Ammon's horn (tissue), 1 donor: ENCODE measurements at regions not wholly inside any gene's neighbourhood (a gene's known extent, or its start where the extent isn't known, plus 50 kb on each side); places are given as distances from the start of the nearest gene placed in this dataset.

ENCODE experiments used
- DNase-seq: peaks from one replicate; pipeline ENCODE4 v3.0.0-alpha.2; 2016; ENCODE audit warnings: low spot score

DNA sequence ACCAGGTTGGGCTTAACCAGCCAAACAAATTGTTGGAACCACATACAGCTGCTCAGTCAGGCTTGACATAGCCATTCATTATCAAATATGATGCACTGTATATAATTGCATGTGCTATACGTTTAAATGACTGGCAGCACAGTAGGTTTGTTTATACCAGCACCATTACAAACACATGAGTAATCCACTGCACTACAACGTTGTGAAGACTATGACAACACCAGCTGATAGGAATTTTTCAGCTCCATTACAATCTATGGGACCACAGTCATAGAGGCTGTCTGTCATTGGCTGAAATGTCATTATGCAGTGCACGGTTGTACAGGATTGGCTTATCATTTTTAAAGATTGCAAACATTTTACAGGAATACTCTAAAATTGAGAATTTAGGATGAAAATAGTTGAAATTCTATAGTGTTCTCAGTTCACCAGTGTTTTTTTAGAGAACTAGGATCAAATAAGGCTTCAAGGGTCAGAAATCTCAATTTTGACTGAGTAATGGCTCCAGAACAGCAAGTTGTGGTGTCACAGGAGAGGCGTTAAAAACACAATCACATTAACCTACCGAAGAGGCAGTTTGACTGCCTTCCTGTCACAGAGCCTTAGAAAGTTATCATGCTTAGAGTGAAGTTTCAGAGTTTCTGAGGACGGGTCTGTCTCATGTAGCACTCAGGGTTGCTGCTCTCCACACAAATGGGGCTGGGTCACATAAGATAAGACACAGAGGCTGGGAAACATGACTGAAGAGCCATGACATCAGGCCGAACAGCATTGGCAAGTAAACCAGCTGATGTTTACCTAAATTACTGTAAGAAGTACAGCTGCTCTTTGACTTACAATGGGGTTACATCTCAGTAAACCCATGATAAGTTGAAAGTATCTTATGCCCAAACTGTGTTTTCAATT lies 60.7 kb upstream of the SMLR1 start:
- DNase-seq, result no peak

- no peak for DNase-seq
Measured at GRCh38 chr6:130769861-130770260, 57.3 kb upstream of the SMLR1 start.

DNA sequence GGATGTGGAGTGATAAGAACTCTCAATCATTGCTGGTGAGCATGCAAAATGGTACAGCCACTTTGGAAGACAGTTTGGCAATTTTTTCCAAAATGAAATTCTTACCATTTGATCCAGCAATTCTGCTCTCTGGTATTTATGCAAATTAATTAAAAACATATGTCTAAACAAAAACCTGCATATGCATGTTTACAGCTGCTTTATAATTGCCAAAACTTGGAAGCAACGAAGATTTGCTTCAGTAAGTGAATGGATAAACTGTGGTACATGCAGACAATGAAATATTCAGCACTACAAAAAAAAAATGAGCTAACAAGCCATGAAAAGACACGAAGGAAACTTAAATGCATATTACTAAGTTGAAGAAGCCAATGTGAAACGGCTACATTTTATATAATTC lies 55.5 kb upstream of the SMLR1 start:
- DNase-seq, result no peak

DNA sequence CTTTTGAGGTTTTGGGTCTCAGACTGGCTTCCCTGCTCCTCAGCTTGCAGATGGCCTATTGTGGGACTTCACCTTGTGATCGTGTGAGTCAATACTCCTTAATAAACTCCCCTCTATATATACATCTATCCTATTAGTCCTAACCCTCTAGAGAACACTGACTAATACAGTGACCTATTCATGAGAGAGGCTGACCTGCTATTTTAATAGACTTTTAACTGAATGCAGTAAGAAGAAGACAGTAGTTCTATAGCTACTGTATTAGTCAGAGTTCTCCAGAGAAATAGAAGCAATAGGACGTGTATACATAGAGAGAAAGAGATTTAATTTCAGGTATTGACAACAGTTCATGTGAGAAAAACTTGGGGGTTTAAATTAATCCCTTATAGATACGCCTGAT lies 53.3 kb upstream of the SMLR1 start:
- DNase-seq, result no peak

DNA sequence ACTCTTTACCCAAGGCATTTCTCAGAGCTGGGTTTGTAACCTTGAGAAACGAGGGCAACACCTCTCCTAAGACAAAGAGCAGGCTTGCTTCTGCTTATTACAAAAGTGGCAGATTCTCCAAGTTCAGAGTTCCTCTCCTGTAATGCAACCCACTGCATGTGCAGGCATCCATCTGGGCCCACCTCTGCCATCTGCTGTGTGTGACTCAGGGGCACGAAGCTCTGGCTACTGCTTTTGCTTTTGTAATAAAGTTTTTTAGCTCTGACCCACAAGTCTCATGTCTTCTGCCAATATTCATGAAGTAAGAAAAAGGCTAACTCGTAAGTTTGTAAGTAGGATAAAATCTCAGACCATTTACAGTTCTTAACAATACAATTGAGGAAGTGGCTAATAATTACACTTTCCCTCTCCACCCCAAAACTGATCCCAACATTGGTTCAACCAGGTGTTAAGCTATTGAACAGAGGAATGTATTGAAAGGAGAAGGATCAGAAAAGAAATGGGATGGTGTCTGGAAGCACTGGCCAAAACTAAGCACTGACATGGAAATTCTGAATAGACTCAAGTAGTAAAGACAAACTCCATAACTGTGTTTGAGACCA lies 51.7 kb upstream of the SMLR1 start:
- no peak for DNase-seq

- no peak for DNase-seq
Measured at GRCh38 chr6:130776287-130776925, 50.8 kb upstream of the SMLR1 start.
